ACC112 (cell line): ENCODE measurements at regions not wholly inside any gene's neighbourhood (a gene's known extent, or its start where the extent isn't known, plus 50 kb on each side); places are given as distances from the start of the nearest gene placed in this dataset.
"Not testable (repeated sequence)": the region's sequence is repeated elsewhere in the genome, so short reads cannot be mapped to it uniquely, and the experiment has no call there.

Source experiments
- H2AFZ ChIP-seq: fragments of 200-600 bp; sonication (generic); one replicate; pipeline ENCODE4 v1.6.0; 2017; ENCODE audit warnings: antibody characterized with exemption, low read length; ENCODE audit not compliant: unreplicated experiment
- H3K27ac ChIP-seq: fragments of 200-600 bp; sonication (generic); 2 replicates; pipeline ENCODE4 v1.5.1; 2014; ENCODE audit warnings: low read depth, mild to moderate bottlenecking, antibody characterized with exemption, low read length, moderate library complexity
- H3K27me3 ChIP-seq: fragments of 200-600 bp; sonication (generic); 2 replicates; pipeline ENCODE4 v1.6.1; 2014; ENCODE audit warnings: mild to moderate bottlenecking, antibody characterized with exemption, low read length, moderate library complexity, mixed read lengths; ENCODE audit not compliant: insufficient read depth
- H3K36me3 ChIP-seq: fragments of 200-600 bp; sonication (generic); 2 replicates; pipeline ENCODE4 v1.6.1; 2016; ENCODE audit warnings: mild to moderate bottlenecking, antibody characterized with exemption, low read length, moderate library complexity, mixed read lengths; ENCODE audit not compliant: insufficient read depth
- H3K4me1 ChIP-seq: fragments of 200-600 bp; sonication (generic); one replicate; pipeline ENCODE4 v1.6.1; 2016; ENCODE audit warnings: low read length, mixed read lengths; ENCODE audit not compliant: insufficient read depth, unreplicated experiment, control insufficient read depth
- H3K4me3 ChIP-seq: fragments of 200-600 bp; sonication (generic); 2 replicates; pipeline ENCODE4 v1.5.1; 2014; ENCODE audit warnings: mild to moderate bottlenecking, low read depth, low read length
- H3K79me2 ChIP-seq: fragments of 200-600 bp; sonication (generic); one replicate; pipeline ENCODE4 v1.6.0; 2016; ENCODE audit warnings: low read length; ENCODE audit not compliant: control insufficient read depth, unreplicated experiment, insufficient read depth

GRCh38 chr11:4315292-4315691, 52.9 kb downstream of the OR52B4 start:
- H3K36me3 ChIP-seq, H3K4me3 ChIP-seq, H3K4me1 ChIP-seq, H3K27me3 ChIP-seq, H3K79me2 ChIP-seq, H2AFZ ChIP-seq, H3K27ac ChIP-seq: not testable (repeated sequence)

- not testable (repeated sequence) for H3K36me3 ChIP-seq, H2AFZ ChIP-seq, H3K27me3 ChIP-seq, H3K4me3 ChIP-seq, H3K79me2 ChIP-seq, H3K4me1 ChIP-seq, H3K27ac ChIP-seq
These were observed 91.0 kb downstream of the OR52B4 start for GRCh38 chr11:4277225-4277624.

GRCh38 chr11:4251085-4251484, 117.1 kb downstream of the OR52B4 start:
- not testable (repeated sequence) for H3K36me3 ChIP-seq, H3K79me2 ChIP-seq, H3K4me1 ChIP-seq, H2AFZ ChIP-seq, H3K27ac ChIP-seq, H3K27me3 ChIP-seq, H3K4me3 ChIP-seq

GRCh38 chr11:4249475-4249874, 118.7 kb downstream of the OR52B4 start:
- not testable (repeated sequence) for H3K27ac ChIP-seq, H3K36me3 ChIP-seq, H3K27me3 ChIP-seq, H3K4me1 ChIP-seq, H2AFZ ChIP-seq, H3K4me3 ChIP-seq, H3K79me2 ChIP-seq

- H3K27me3 ChIP-seq, H3K36me3 ChIP-seq, H3K4me3 ChIP-seq: not testable (repeated sequence)
These were observed 130.4 kb downstream of the OR52B4 start for GRCh38 chr11:4237771-4238170.

GRCh38 chr11:4218857-4219256, 124.3 kb downstream of the RRM1 start:
- H3K4me3 ChIP-seq, H3K36me3 ChIP-seq, H2AFZ ChIP-seq, H3K4me1 ChIP-seq, H3K27ac ChIP-seq, H3K79me2 ChIP-seq: not testable (repeated sequence)
- H3K27me3 ChIP-seq: peaks cover 29% of the 10 kb centered on the region

More at GRCh38 chr11:4237771-4238170, 130.4 kb downstream of the OR52B4 start:
- not testable (repeated sequence) for H3K4me1 ChIP-seq, H3K79me2 ChIP-seq, H3K27ac ChIP-seq, H2AFZ ChIP-seq

GRCh38 chr11:4213746-4214145, 119.1 kb downstream of the RRM1 start:
- no peaks in the 10 kb centered on the region for H3K79me2 ChIP-seq
- no peak overlapping the region for H3K4me3 ChIP-seq
- no peak overlapping the region for H2AFZ ChIP-seq
- H3K4me1 ChIP-seq: no peaks in the 10 kb centered on the region
- H3K27me3 ChIP-seq: peaks cover 69% of the 10 kb centered on the region
- no peak overlapping the region for H3K27ac ChIP-seq
- no peaks in the 10 kb centered on the region for H3K36me3 ChIP-seq

GRCh38 chr11:4211991-4212390, 117.4 kb downstream of the RRM1 start:
- Histone ChIP-seq H3K27ac (no peak overlapping the region), H3K79me2 (no peaks in the 10 kb centered on the region), H3K27me3 (peaks cover 72% of the 10 kb centered on the region), H2AFZ (no peak overlapping the region), H3K4me3 (no peak overlapping the region), H3K36me3 (no peaks in the 10 kb centered on the region), H3K4me1 (no peaks in the 10 kb centered on the region)

GRCh38 chr11:4203603-4204360, 109.2 kb downstream of the RRM1 start:
- Histone ChIP-seq H3K27me3 (peaks cover 12% of the 10 kb centered on the region), H2AFZ (no peak overlapping the region), H3K4me1 (no peaks in the 10 kb centered on the region), H3K79me2 (no peaks in the 10 kb centered on the region), H3K36me3 (no peaks in the 10 kb centered on the region), H3K27ac (no peak overlapping the region), H3K4me3 (no peak overlapping the region)

GRCh38 chr11:4202749-4203148, 108.2 kb downstream of the RRM1 start:
- no peak overlapping the region for H3K27ac ChIP-seq
- peaks cover 6% of the 10 kb centered on the region; the same call in 1 of the 2 replicates for H3K27me3 ChIP-seq
- H3K4me3 ChIP-seq: no peak overlapping the region
- no peak overlapping the region for H2AFZ ChIP-seq
- no peaks in the 10 kb centered on the region for H3K4me1 ChIP-seq
- no peaks in the 10 kb centered on the region for H3K36me3 ChIP-seq
- H3K79me2 ChIP-seq: no peaks in the 10 kb centered on the region

- H3K27ac ChIP-seq: no peak overlapping the region
- no peaks in the 10 kb centered on the region for H3K79me2 ChIP-seq
- no peak overlapping the region for H3K4me3 ChIP-seq
- 0 out of 2 replicates have a peak, but pooled peaks cover 3% of the 10 kb centered on the region for H3K27me3 ChIP-seq
- no peaks in the 10 kb centered on the region for H3K4me1 ChIP-seq
- H2AFZ ChIP-seq: no peak overlapping the region
- no peaks in the 10 kb centered on the region for H3K36me3 ChIP-seq
These were observed 102.5 kb downstream of the RRM1 start for GRCh38 chr11:4197112-4197511.
